DMS53 treated with DMSO at 0.1 percent for 48 hours (cell line): ENCODE measurements at regions not wholly inside any gene's neighbourhood (a gene's known extent, or its start where the extent isn't known, plus 50 kb on each side); places are given as distances from the start of the nearest gene placed in this dataset.
A peak's percentile ranks its signal among the peaks of the same experiment; 100 is the strongest.
"Not testable (repeated sequence)": the region's sequence is repeated elsewhere in the genome, so short reads cannot be mapped to it uniquely, and the experiment has no call there.

Source experiments
- DNase-seq: peaks from one replicate; lab custom pipeline; 2025; ENCODE audit not compliant: unreplicated experiment; lab: John Stamatoyannopoulos, UW

- no peak for DNase-seq
These were observed 233.4 kb upstream of the SETMAR start for GRCh38 chr3:4069796-4070195.

GRCh38 chr3:4071481-4072184 is 231.5 kb upstream of the SETMAR start:
- peak; percentile 1 for DNase-seq

DNA sequence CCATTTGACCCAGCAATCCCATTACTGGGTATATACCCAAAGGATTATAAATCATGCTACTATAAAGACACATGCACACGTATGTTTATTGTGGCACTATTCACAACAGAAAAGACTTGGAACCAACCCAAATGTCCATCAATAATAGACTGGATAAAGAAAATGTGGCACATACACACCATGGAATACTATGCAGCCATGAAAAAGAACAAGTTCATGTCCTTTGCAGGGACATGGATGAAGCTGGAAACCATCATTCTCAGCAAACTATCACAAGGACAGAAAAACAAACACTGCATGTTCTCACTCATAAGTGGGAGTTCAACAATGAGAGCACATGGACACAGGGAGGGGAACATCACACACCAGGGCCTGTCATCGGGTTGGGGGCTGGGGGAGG is 225.9 kb upstream of the SETMAR start:
- DNase-seq: not testable (repeated sequence)

GRCh38 chr3:4077950-4078349 is 225.2 kb upstream of the SETMAR start:
- DNase-seq: no peak

DNA sequence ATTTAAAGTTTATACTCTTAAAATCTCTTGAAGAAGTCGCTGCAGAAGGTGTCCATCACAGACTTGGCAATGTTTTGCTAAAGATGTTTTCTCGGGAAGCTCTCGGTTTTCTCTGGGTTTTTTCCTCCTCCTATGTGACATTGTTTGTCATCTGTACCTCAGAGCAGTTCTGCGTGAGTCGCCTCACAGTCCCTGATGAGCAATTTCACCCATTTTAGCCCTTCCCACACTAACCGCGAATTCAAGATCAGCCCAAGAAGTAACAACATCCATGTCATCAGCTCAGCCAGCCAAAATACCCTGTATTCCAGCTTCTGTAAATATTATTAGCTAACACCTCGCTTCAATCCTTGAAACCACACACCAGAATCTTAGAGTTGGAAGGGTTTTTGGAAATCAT is 224.3 kb upstream of the SETMAR start:
- DNase-seq: no peak

- DNase-seq: no peak
These were observed 223.6 kb upstream of the SETMAR start for GRCh38 chr3:4079339-4080195.

DNA sequence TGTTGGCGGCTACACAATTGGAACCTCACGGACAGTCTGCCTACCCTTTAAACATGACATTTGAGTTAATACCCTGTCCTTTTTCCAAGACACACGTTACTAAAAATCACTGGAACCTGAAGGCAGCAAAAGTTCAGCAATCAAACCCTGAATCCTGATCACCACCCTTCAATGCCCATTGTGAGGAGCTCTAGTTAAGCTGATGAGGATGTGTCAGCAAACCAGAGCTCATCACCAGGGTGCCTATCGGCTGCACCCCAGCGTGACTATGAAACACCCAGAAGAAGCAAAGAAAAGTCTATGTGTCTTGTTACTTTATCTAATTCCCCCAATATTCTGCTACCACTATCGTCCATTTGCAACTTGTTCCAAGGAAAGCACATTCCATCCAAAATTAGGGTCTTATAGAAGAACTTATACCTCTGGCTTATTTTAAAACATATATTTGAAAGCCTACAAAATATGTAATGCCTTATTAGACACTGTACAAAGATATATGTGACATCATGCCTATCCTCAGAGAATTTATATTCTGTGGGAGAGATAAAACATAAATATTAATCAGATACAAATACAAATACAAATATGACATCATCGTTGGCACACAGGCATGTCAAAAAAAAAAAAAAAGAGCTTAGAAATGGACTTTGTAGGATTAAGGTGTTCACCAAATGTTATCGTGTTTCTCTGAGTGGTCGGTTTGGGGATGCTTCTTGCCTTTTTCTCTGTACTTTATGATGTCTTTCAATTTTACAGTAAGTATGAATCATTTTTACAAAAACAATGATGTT is 219.7 kb upstream of the SETMAR start:
- no peak for DNase-seq

DNA sequence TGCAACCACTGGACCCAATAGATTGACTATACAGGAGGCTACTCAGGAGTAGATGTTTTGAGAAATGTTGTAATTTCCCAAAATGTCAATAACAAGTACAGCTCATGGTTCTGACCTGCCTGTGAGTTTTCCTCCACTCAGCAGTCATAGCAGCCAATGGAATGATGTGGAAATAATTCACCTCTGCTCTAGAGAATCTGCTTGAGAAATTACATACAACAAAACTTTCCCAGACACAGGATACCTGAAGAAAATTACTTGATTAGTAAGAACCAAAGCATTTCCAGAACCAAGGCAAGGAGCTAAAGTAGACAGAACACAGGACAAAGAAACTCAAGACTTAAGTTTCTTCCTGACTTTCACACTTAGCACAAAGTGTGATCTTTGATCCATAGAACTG is 218.9 kb upstream of the SETMAR start:
- no peak for DNase-seq

DNA sequence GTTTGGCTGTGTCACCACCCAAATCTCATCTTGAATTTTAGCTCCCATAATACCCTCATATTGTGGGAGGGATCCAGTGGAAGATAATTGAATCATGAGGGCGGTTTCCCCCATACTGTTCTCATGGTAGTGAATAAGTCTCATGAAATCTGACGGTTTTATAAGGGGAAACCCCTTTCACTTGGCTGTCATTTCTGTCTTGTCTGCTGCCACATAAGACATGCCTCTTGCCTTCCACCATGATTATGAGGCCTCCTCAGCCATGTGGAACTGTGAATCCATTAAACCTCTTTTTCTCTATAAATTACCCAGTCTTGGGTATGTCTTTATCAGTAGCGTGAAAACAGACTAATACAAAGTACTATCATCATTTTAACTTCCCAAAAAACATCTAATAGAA is 216.5 kb upstream of the SETMAR start:
- not testable (repeated sequence) for DNase-seq

GRCh38 chr3:4091786-4092185 is 211.4 kb upstream of the SETMAR start:
- no peak for DNase-seq

DNA sequence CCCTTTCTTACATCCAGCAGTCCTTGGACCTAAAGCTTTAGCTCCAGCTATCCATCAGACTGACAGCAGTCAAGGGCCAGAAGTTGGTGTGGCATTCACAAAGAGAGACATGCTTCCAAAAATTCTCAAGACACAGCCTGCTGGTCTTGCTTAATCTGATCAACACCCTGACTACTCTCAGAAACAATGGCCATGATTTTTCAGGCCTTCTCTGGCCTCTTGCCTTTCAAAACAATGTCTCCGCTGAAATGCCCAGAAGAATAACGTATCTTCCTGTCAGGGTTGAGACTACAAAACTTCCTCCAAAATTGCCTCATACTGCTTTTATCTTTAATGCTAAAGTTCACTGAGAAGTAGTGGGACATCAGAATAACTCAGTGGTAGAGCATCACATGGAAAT is 205.4 kb upstream of the SETMAR start:
- no peak for DNase-seq

DNA sequence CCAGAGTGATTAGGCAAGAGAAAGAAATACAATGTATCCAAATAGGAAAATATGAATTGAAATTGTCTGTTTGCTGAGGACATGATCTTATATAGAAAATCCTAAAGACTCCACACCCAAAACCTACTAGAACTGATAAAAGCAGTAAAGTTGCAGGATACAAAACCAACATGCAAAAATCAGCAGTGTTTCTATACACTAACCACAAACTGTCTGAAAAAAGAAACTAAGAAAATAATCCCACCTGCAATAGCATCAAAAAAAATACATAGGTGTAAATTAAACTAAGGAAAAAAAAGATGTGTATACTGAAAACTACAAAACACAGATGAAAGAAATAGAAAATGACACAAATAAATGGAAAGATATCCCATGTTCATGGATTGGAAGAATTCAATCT is 203.6 kb upstream of the SETMAR start:
- no peak for DNase-seq

DNA sequence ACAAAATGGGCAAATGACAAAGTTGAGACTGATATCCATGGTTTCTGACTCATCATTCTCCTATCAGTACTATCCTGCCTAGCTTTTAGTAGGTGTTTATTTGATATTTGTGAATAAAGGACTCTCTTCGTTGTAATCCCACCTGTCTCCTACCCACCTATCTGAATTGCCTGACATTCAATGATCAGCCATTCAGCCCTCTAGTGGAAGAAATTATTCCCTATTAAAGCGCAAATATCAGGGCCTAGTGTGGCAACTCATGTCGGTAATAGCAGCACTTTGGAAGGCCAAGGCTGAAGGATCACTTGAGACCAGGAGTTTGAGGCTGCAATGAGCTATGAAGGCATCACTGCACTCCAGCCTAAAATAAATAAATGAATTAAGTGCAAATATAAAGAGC is 195.7 kb upstream of the SETMAR start:
- DNase-seq: no peak

- DNase-seq: no peak
These were observed 189.2 kb upstream of the SETMAR start for GRCh38 chr3:4113811-4114522.

GRCh38 chr3:4119119-4119518 is 184.1 kb upstream of the SETMAR start:
- DNase-seq: no peak

DNA sequence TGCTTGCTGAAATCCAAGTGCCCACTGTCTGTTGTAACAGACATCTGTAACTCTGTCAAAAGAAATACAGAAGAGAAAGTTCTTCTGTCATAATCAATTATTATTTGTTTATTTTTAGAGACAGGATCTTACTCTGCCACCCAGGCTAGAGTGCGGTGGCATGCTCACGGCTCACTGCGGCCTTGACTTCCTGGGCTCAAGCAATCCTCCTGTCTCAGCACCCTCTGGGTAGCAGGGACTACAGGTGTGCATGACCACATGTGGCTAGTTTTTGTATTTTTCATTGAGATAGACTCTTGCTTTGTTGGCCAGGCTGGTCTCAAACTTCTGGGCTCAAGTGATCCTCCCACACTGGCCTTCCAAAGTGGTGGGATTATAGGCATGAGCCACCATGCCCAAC is 177.6 kb upstream of the SETMAR start:
- DNase-seq: no peak

DNA sequence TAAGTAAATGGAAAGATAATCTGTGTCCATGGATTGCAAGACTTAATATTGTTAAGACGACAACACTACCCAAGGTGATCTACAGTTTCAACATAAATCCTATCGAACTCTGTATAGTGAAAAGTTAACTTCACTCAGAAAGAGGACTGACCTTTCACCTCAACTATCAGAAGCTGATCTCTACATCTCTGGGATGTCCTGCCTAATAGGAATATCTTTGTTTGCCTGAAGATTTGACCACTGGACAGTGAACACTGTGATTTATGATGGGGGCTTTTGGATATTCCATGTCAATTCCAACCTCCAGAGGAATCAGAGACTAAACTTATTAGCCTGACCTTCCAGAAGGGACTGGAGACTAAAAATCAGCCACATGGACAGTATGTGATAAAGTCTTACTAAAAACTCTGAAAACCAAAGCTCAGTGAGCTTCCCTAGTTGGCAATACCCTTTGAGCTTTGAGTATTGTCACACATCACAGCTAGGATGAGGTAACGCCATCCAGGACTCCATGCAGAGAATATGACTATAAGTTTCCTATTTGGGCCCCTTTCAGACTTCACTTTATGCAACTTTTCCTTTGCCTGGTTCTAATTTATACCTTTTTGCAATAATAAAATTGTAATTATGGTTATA is 164.9 kb upstream of the SETMAR start:
- DNase-seq: no peak

GRCh38 chr3:4138786-4139431 is 164.3 kb upstream of the SETMAR start:
- no peak for DNase-seq

DNA sequence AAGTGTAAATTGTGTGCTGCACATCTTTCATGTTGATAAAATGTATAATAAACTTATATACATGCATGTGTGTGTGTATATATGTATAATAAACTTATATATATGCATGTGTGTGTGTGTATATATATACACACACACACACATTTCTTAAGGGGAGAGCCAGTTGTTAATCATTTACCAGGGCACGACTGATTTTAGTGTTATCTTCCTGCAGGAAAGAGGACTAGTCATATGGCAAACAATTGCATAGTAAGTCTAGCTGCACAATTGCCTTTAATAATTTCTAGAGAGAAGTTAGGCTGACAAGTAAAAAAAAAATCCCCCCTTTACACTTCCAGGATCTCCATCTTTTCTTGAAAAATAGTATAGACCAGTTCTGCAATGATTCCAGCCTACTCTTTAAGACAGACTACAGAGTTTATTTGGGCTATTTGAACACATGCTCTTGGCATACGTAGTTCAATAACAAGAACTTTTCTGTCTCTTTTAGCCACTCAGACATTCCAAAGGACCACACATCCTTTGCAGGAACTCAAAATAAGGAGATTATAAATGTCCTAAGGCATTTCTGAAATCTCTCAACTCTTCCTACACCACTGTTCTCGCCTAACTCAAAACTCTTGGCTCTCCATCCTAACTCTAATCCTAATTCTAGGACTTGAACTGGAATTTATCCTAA is 163.6 kb upstream of the SETMAR start:
- DNase-seq: peak; percentile 35

DNA sequence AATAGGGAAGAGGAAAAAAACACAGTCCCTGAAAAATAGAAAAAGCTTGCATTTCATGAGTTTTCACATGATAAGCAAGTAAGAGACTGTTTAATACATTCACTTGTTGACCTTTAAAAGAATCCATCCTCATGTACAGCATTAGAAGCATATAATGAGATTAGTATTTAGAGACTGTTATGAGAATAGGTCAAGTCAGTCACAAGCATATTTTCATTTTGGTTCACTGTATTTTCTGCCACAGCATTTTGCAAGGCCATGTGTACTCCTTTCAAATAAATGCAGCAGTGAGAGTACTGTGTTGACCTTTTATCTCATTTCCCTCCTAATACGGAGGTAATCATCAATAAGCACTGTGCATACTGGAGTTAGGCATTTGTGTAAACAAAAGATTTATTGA is 162.2 kb upstream of the SETMAR start:
- no peak for DNase-seq
